ENCODE measurements at regions not wholly inside any gene's neighbourhood (a gene's known extent, or its start where the extent isn't known, plus 50 kb on each side); places are given as distances from the start of the nearest gene placed in this dataset.

DNA sequence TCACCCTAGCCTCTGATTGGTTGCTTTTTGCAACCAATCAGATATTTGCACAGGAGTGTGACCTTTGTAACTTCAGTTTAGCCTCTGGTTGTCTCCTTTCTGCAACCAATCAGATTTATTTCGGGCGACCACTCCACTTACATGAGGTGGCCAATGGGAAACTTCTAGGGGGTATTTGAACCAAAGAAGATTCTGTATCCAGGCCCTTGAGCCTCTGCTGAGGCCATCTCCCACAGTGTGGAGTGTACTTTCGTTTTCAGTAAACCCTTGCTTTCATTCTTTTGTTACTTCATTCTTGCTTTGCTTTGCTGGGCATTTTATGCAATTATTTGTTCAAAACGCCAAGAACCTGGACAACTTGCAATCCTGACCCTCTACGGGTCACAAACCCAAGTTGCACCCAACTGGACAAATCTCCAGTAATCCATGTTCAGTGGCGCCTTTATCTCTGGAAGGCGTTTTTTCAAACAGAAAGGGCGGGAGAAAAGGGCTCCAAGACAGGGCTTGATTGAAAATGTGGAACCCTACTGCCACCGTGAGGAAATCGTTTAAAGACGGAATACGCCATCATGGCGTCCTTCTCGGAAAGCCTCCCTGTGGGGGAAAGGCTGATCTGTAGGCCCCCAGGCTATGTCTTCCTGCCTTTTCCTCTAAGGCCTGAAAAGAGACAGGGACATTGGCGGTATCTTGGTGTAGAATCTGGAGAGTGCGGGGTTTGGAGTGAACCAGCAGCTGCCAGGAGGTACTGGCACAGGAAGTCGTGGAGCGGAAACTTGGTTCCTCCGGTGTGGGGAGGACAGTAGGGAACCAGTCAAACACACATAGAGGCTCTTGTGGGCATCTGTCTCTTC lies 184.6 kb downstream of the OR13H1 start:
- Histone ChIP-seq H2AFZ (ENCODE audit: low read length) (peak overlapping the region; percentile 91), H3K4me1 (ENCODE audit: insufficient read depth, low read length) (peaks cover 6% of the 10 kb centered on the region), H4K20me1 (ENCODE audit: insufficient read depth, low read length) (no peaks in the 10 kb centered on the region), H3K36me3 (ENCODE audit: insufficient read depth, low read length) (no peaks in the 10 kb centered on the region), H3K27me3 (ENCODE audit: insufficient read depth, low read length) (no peaks in the 10 kb centered on the region), H3K27ac (ENCODE audit: low read depth, low read length) (peak overlapping the region; percentile 74), H3K79me2 (ENCODE audit: insufficient read depth, low read length) (no peaks in the 10 kb centered on the region), H3K9me3 (ENCODE audit: low read depth, low read length) (peaks cover 3% of the 10 kb centered on the region), H3K4me2 (ENCODE audit: insufficient read depth, low read length) (peak overlapping the region; percentile 89), H3K4me3 (ENCODE audit: insufficient read depth, low read length) (peak overlapping the region; percentile 74)
- TF ChIP-seq, protein P1, sequence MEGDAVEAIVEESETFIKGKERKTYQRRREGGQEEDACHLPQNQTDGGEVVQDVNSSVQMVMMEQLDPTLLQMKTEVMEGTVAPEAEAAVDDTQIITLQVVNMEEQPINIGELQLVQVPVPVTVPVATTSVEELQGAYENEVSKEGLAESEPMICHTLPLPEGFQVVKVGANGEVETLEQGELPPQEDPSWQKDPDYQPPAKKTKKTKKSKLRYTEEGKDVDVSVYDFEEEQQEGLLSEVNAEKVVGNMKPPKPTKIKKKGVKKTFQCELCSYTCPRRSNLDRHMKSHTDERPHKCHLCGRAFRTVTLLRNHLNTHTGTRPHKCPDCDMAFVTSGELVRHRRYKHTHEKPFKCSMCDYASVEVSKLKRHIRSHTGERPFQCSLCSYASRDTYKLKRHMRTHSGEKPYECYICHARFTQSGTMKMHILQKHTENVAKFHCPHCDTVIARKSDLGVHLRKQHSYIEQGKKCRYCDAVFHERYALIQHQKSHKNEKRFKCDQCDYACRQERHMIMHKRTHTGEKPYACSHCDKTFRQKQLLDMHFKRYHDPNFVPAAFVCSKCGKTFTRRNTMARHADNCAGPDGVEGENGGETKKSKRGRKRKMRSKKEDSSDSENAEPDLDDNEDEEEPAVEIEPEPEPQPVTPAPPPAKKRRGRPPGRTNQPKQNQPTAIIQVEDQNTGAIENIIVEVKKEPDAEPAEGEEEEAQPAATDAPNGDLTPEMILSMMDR (IDR thresholded peaks at IDR 0.05; ENCODE audit: extremely low read depth, low read depth, low read length), result peak; percentile 47
- DNase-seq (ENCODE audit: insufficient read length, low spot score, missing footprints), result no peak

DNA sequence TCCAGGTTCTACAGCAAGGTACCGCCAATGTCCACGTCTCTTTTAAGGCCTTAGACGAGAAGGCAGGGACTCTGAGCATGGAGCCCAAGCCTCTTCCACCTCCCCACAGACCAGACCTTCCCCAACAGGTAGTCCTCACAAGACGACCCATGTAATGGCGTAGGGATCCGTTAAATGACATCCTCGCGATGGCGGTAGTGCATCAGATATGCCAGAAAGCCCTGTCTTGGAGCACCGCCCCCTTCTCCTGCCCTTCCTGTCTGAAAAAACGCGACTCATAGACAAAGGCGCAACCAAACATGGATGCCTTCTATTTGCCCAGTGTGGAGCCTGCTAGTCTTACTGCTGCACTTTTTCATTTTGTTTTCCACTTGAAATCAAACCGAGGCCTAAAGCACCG lies 185.4 kb downstream of the OR13H1 start:
- Histone ChIP-seq H4K20me1 (ENCODE audit: insufficient read depth, low read length) (no peaks in the 10 kb centered on the region), H2AFZ (ENCODE audit: low read length) (peak overlapping the region; percentile 91), H3K27ac (ENCODE audit: low read depth, low read length) (peak overlapping the region; percentile 74), H3K4me2 (ENCODE audit: insufficient read depth, low read length) (peak overlapping the region; percentile 89), H3K9me3 (ENCODE audit: low read depth, low read length) (peaks cover 3% of the 10 kb centered on the region), H3K36me3 (ENCODE audit: insufficient read depth, low read length) (no peaks in the 10 kb centered on the region), H3K27me3 (ENCODE audit: insufficient read depth, low read length) (no peaks in the 10 kb centered on the region), H3K4me3 (ENCODE audit: insufficient read depth, low read length) (peak overlapping the region; percentile 74), H3K79me2 (ENCODE audit: insufficient read depth, low read length) (no peaks in the 10 kb centered on the region), H3K4me1 (ENCODE audit: insufficient read depth, low read length) (peaks cover 6% of the 10 kb centered on the region)
- no peak for DNase-seq (ENCODE audit: insufficient read length, low spot score, missing footprints)
- TF ChIP-seq, protein P1 (IDR thresholded peaks at IDR 0.05; ENCODE audit: extremely low read depth, low read depth, low read length), result peak; percentile 39

GRCh38 chrX:131734621-131735020 lies 190.7 kb downstream of the OR13H1 start:
- H3K4me2 ChIP-seq (ENCODE audit: insufficient read depth, low read length), result peak overlapping the region; percentile 5
- no peaks in the 10 kb centered on the region for H3K4me1 ChIP-seq (ENCODE audit: insufficient read depth, low read length)
- peak; percentile 30 for DNase-seq (ENCODE audit: insufficient read length, low spot score, missing footprints)
- no peaks in the 10 kb centered on the region for H3K27me3 ChIP-seq (ENCODE audit: insufficient read depth, low read length)
- no peak overlapping the region for H3K27ac ChIP-seq (ENCODE audit: low read depth, low read length)
- TF ChIP-seq, protein P1 (IDR thresholded peaks at IDR 0.05; ENCODE audit: extremely low read depth, low read depth, low read length), result no peak
- peak overlapping the region; percentile 38 for H3K4me3 ChIP-seq (ENCODE audit: insufficient read depth, low read length)
- H2AFZ ChIP-seq (ENCODE audit: low read length), result no peak overlapping the region
- no peaks in the 10 kb centered on the region for H4K20me1 ChIP-seq (ENCODE audit: insufficient read depth, low read length)
- no peaks in the 10 kb centered on the region for H3K36me3 ChIP-seq (ENCODE audit: insufficient read depth, low read length)
- H3K9me3 ChIP-seq (ENCODE audit: low read depth, low read length), result no peaks in the 10 kb centered on the region
- no peaks in the 10 kb centered on the region for H3K79me2 ChIP-seq (ENCODE audit: insufficient read depth, low read length)

- H3K4me2 ChIP-seq (ENCODE audit: insufficient read depth, low read length), result peak overlapping the region; percentile 5
- H3K4me3 ChIP-seq (ENCODE audit: insufficient read depth, low read length), result peak overlapping the region; percentile 38
- TF ChIP-seq, protein P1 (IDR thresholded peaks at IDR 0.05; ENCODE audit: extremely low read depth, low read depth, low read length), result no peak
Observed at GRCh38 chrX:131735127-131735526, 191.3 kb downstream of the OR13H1 start.

More at GRCh38 chrX:131735127-131735526, 191.3 kb downstream of the OR13H1 start:
- Histone ChIP-seq H4K20me1 (ENCODE audit: insufficient read depth, low read length) (no peaks in the 10 kb centered on the region), H3K27me3 (ENCODE audit: insufficient read depth, low read length) (no peaks in the 10 kb centered on the region), H3K79me2 (ENCODE audit: insufficient read depth, low read length) (no peaks in the 10 kb centered on the region), H3K4me1 (ENCODE audit: insufficient read depth, low read length) (no peaks in the 10 kb centered on the region), H3K27ac (ENCODE audit: low read depth, low read length) (no peak overlapping the region), H3K36me3 (ENCODE audit: insufficient read depth, low read length) (no peaks in the 10 kb centered on the region), H3K9me3 (ENCODE audit: low read depth, low read length) (no peaks in the 10 kb centered on the region), H2AFZ (ENCODE audit: low read length) (no peak overlapping the region)
- peak; percentile 38 for DNase-seq (ENCODE audit: insufficient read length, low spot score, missing footprints)

Measured in osteoblast (primary cell).